ENCODE measurements at regions not wholly inside any gene's neighbourhood (a gene's known extent, or its start where the extent isn't known, plus 50 kb on each side); places are given as distances from the start of the nearest gene placed in this dataset.

GRCh38 chr12:78719721-78720120 lies 144.9 kb upstream of the SYT1 start:
- Histone ChIP-seq H3K4me3 (ENCODE audit: low read length, poor library complexity, severe bottlenecking) (no peak overlapping the region), H3K27me3 (ENCODE audit: insufficient read depth, low read length, poor library complexity, severe bottlenecking) (no peaks in the 10 kb centered on the region), H3K9me3 (ENCODE audit: insufficient read depth, low read depth, low read length) (no peaks in the 10 kb centered on the region), H3K36me3 (ENCODE audit: insufficient read depth, low read length) (no peaks in the 10 kb centered on the region), H3K4me2 (ENCODE audit: low read depth, low read length, poor library complexity, severe bottlenecking) (no peak overlapping the region), H3F3A (ENCODE audit: low read depth) (no peaks in the 10 kb centered on the region), H3K9me2 (replicated peaks; ENCODE audit: low read depth, low read length) (no peaks in the 10 kb centered on the region), H4K20me1 (ENCODE audit: insufficient read depth, low read length, poor library complexity, severe bottlenecking) (no peaks in the 10 kb centered on the region), H2AFZ (ENCODE audit: low read length) (no peak overlapping the region), H3K9ac (ENCODE audit: low read depth, low read length, poor library complexity, severe bottlenecking) (no peak overlapping the region), H3K79me2 (ENCODE audit: insufficient read depth, low read length) (no peaks in the 10 kb centered on the region), H3K4me1 (ENCODE audit: insufficient read depth, low read length, poor library complexity, severe bottlenecking) (no peaks in the 10 kb centered on the region)
- TF ChIP-seq CTCF (conservative IDR thresholded peaks at IDR 0.05; ENCODE audit: low read length): no peak

- Histone ChIP-seq H4K20me1 (ENCODE audit: insufficient read depth, low read length, poor library complexity, severe bottlenecking) (no peaks in the 10 kb centered on the region), H3K27me3 (ENCODE audit: insufficient read depth, low read length, poor library complexity, severe bottlenecking) (no peaks in the 10 kb centered on the region), H3F3A (ENCODE audit: low read depth) (no peaks in the 10 kb centered on the region), H3K9me2 (replicated peaks; ENCODE audit: low read depth, low read length) (no peaks in the 10 kb centered on the region), H3K79me2 (ENCODE audit: insufficient read depth, low read length) (no peaks in the 10 kb centered on the region), H3K4me1 (ENCODE audit: insufficient read depth, low read length, poor library complexity, severe bottlenecking) (no peaks in the 10 kb centered on the region), H3K36me3 (ENCODE audit: insufficient read depth, low read length) (no peaks in the 10 kb centered on the region), H3K9me3 (ENCODE audit: insufficient read depth, low read depth, low read length) (no peaks in the 10 kb centered on the region), H3K9ac (ENCODE audit: low read depth, low read length, poor library complexity, severe bottlenecking) (no peak overlapping the region), H2AFZ (ENCODE audit: low read length) (no peak overlapping the region), H3K4me3 (ENCODE audit: low read length, poor library complexity, severe bottlenecking) (no peak overlapping the region), H3K4me2 (ENCODE audit: low read depth, low read length, poor library complexity, severe bottlenecking) (no peak overlapping the region)
- no peak for TF ChIP-seq CTCF (conservative IDR thresholded peaks at IDR 0.05; ENCODE audit: low read length)
Measured at GRCh38 chr12:78721906-78722305, 142.7 kb upstream of the SYT1 start.

- Histone ChIP-seq H3K9ac (ENCODE audit: low read depth, low read length, poor library complexity, severe bottlenecking) (no peak overlapping the region), H2AFZ (ENCODE audit: low read length) (no peak overlapping the region), H3K9me3 (ENCODE audit: insufficient read depth, low read depth, low read length) (no peaks in the 10 kb centered on the region), H3K36me3 (ENCODE audit: insufficient read depth, low read length) (no peaks in the 10 kb centered on the region), H3K27me3 (ENCODE audit: insufficient read depth, low read length, poor library complexity, severe bottlenecking) (no peaks in the 10 kb centered on the region), H3K4me1 (ENCODE audit: insufficient read depth, low read length, poor library complexity, severe bottlenecking) (no peaks in the 10 kb centered on the region), H3K79me2 (ENCODE audit: insufficient read depth, low read length) (no peaks in the 10 kb centered on the region), H4K20me1 (ENCODE audit: insufficient read depth, low read length, poor library complexity, severe bottlenecking) (no peaks in the 10 kb centered on the region), H3K9me2 (replicated peaks; ENCODE audit: low read depth, low read length) (no peaks in the 10 kb centered on the region), H3K4me2 (ENCODE audit: low read depth, low read length, poor library complexity, severe bottlenecking) (no peak overlapping the region), H3F3A (ENCODE audit: low read depth) (no peaks in the 10 kb centered on the region), H3K4me3 (ENCODE audit: low read length, poor library complexity, severe bottlenecking) (no peak overlapping the region)
- no peak for TF ChIP-seq EZH2phosphoT487 (IDR thresholded peaks at IDR 0.05; ENCODE audit: borderline replicate concordance)
- TF ChIP-seq CTCF (conservative IDR thresholded peaks at IDR 0.05; ENCODE audit: low read length): no peak
Measured at GRCh38 chr12:78725033-78725432, 139.5 kb upstream of the SYT1 start.

Data from Loucy (cell line).